Hepatocyte (in vitro differentiated cells): ENCODE measurements at regions not wholly inside any gene's neighbourhood (a gene's known extent, or its start where the extent isn't known, plus 50 kb on each side); places are given as distances from the start of the nearest gene placed in this dataset.
A peak's percentile ranks its signal among the peaks of the same experiment; 100 is the strongest.
"Not testable (repeated sequence)": the region's sequence is repeated elsewhere in the genome, so short reads cannot be mapped to it uniquely, and the experiment has no call there.

Experiments used
- DNase-seq: peaks from one replicate; pipeline ENCODE4 v3.0.0-alpha.2; 2016; ENCODE audit warnings: low spot score
- H2AFZ ChIP-seq: fragments of 200-600 bp; sonication (generic); 2 replicates; pipeline ENCODE4 v1.6.0; 2016; ENCODE audit warnings: antibody characterized with exemption, mild to moderate bottlenecking
- H3K27ac ChIP-seq: fragments of 200-600 bp; sonication (generic); 2 replicates; pipeline ENCODE4 v1.5.1; 2016; ENCODE audit warnings: mild to moderate bottlenecking
- H3K27me3 ChIP-seq: fragments of 200-600 bp; sonication (generic); 2 replicates; pipeline ENCODE4 v1.6.1; 2016
- H3K36me3 ChIP-seq: fragments of 200-600 bp; sonication (generic); replicated peaks from 2 replicates; pipeline ENCODE4 v1.5.1; 2016; ENCODE audit warnings: low read depth; ENCODE audit not compliant: insufficient read depth
- H3K4me1 ChIP-seq: fragments of 200-600 bp; sonication (generic); 2 replicates; pipeline ENCODE4 v1.5.1; 2016; ENCODE audit warnings: mild to moderate bottlenecking, moderate library complexity; ENCODE audit not compliant: insufficient read depth
- H3K4me2 ChIP-seq: fragments of 200-600 bp; sonication (generic); 2 replicates; pipeline ENCODE4 v1.6.0; 2016
- H3K4me3 ChIP-seq: fragments of 200-600 bp; sonication (generic); 2 replicates; pipeline ENCODE4 v1.5.1; 2016; ENCODE audit warnings: mild to moderate bottlenecking
- H3K79me2 ChIP-seq: fragments of 200-600 bp; sonication (generic); 2 replicates; pipeline ENCODE4 v1.6.0; 2017; ENCODE audit warnings: mild to moderate bottlenecking
- H3K9me2 ChIP-seq: fragments of 200-600 bp; sonication (generic); replicated peaks from 2 replicates; pipeline ENCODE4 v1.6.0; 2017; ENCODE audit warnings: mild to moderate bottlenecking; ENCODE audit not compliant: insufficient read depth
- H3K9me3 ChIP-seq: fragments of 200-600 bp; sonication (generic); 2 replicates; pipeline ENCODE4 v1.5.1; 2016; ENCODE audit warnings: low read depth, mild to moderate bottlenecking
- H4K20me1 ChIP-seq: fragments of 200-600 bp; sonication (generic); 2 replicates; pipeline ENCODE4 v1.6.0; 2016; ENCODE audit warnings: mild to moderate bottlenecking; ENCODE audit not compliant: insufficient read depth, poor library complexity, severe bottlenecking
- CTCF ChIP-seq: fragments of 200-600 bp; sonication (generic); IDR thresholded peaks from 2 replicates; pipeline ENCODE4 v1.5.1; 2016; ENCODE audit warnings: antibody characterized with exemption, mild to moderate bottlenecking; ENCODE audit not compliant: poor library complexity
- EZH2 ChIP-seq: fragments of 200-600 bp; sonication (generic); IDR thresholded peaks from 2 replicates; pipeline ENCODE4 v1.6.1; 2016; ENCODE audit warnings: antibody characterized with exemption, mild to moderate bottlenecking, borderline replicate concordance
- EZH2phosphoT487 ChIP-seq: fragments of 200-600 bp; sonication (generic); IDR thresholded peaks from one replicate; pipeline ENCODE4 v1.6.1; 2018; ENCODE audit warnings: antibody characterized with exemption, mild to moderate bottlenecking, low read depth, moderate library complexity; ENCODE audit not compliant: unreplicated experiment, severe bottlenecking
- WGBS: methylation state at CpG from one replicate; pipeline ENCODE4 v1.1.6; 2016; ENCODE audit warnings: low lambda C conversion rate; ENCODE audit errors: missing lambda C conversion rate; 5-methylcytosine and 5-hydroxymethylcytosine counted together

GRCh38 chrX:63270873-63271272 lies 80.3 kb downstream of the SPIN4 start:
- Histone ChIP-seq H3K27me3 (no peaks in the 10 kb centered on the region), H3K9me3 (no peaks in the 10 kb centered on the region), H3K27ac (no peak overlapping the region), H3K9me2 (no peaks in the 10 kb centered on the region), H3K4me3 (no peak overlapping the region), H4K20me1 (no peaks in the 10 kb centered on the region), H3K4me2 (no peak overlapping the region), H3K79me2 (no peaks in the 10 kb centered on the region), H2AFZ (no peak overlapping the region), H3K4me1 (no peaks in the 10 kb centered on the region), H3K36me3 (no peaks in the 10 kb centered on the region)
- no peak for DNase-seq
- WGBS, result 90% methylated on average over 8 of the region's 8 CpGs
- no peak for TF ChIP-seq EZH2
- TF ChIP-seq CTCF, result no peak
- no peak for TF ChIP-seq EZH2phosphoT487

- TF ChIP-seq EZH2phosphoT487 (no peak), CTCF (no peak), EZH2 (no peak)
- WGBS, result 60% methylated on average over 1 of the region's 1 CpG
- DNase-seq, result no peak
- H3K4me3 ChIP-seq, result no peak overlapping the region
- H4K20me1 ChIP-seq, result no peaks in the 10 kb centered on the region
- H3K4me1 ChIP-seq, result no peaks in the 10 kb centered on the region
- no peak overlapping the region for H3K4me2 ChIP-seq
- H3K27me3 ChIP-seq, result no peaks in the 10 kb centered on the region
- no peak overlapping the region for H3K27ac ChIP-seq
- H3K36me3 ChIP-seq, result no peaks in the 10 kb centered on the region
- no peaks in the 10 kb centered on the region for H3K9me3 ChIP-seq
- no peaks in the 10 kb centered on the region for H3K9me2 ChIP-seq
- H2AFZ ChIP-seq, result no peak overlapping the region
- H3K79me2 ChIP-seq, result no peaks in the 10 kb centered on the region
These were observed 93.0 kb downstream of the SPIN4 start for GRCh38 chrX:63258144-63258543.

GRCh38 chrX:63250253-63250868 lies 100.8 kb downstream of the SPIN4 start:
- no peak for TF ChIP-seq EZH2phosphoT487
- TF ChIP-seq CTCF, result peak; percentile 75
- peak; percentile 77 for DNase-seq
- Histone ChIP-seq H3K27ac (no peak overlapping the region), H3K9me3 (peaks cover 4% of the 10 kb centered on the region), H2AFZ (no peak overlapping the region), H3K4me2 (no peak overlapping the region), H3K4me3 (no peak overlapping the region), H3K27me3 (no peaks in the 10 kb centered on the region), H3K36me3 (no peaks in the 10 kb centered on the region), H3K9me2 (no peaks in the 10 kb centered on the region), H3K79me2 (no peaks in the 10 kb centered on the region), H4K20me1 (no peaks in the 10 kb centered on the region), H3K4me1 (no peaks in the 10 kb centered on the region)
- WGBS, result 41% methylated on average over 3 of the region's 3 CpGs

GRCh38 chrX:63242689-63243088 lies 108.4 kb downstream of the SPIN4 start:
- H3K9me3 ChIP-seq, H3K36me3 ChIP-seq: not testable (repeated sequence)

GRCh38 chrX:63235963-63236362 lies 115.2 kb downstream of the SPIN4 start:
- H3K9me2 ChIP-seq, H3K9me3 ChIP-seq, H3K4me1 ChIP-seq, H3K79me2 ChIP-seq, H3K36me3 ChIP-seq, H3K4me3 ChIP-seq, H3K27me3 ChIP-seq, H3K4me2 ChIP-seq, H2AFZ ChIP-seq, H4K20me1 ChIP-seq, H3K27ac ChIP-seq, DNase-seq: not testable (repeated sequence)
- WGBS, result no CpG with 5 or more reads among the region's 2 CpGs

More at GRCh38 chrX:63242689-63243088, 108.4 kb downstream of the SPIN4 start:
- H4K20me1 ChIP-seq, H3K4me1 ChIP-seq, H3K27me3 ChIP-seq, H3K4me3 ChIP-seq, DNase-seq, H3K27ac ChIP-seq, H3K9me2 ChIP-seq, H3K79me2 ChIP-seq, H2AFZ ChIP-seq, H3K4me2 ChIP-seq: not testable (repeated sequence)
- WGBS, result no CpG with 5 or more reads among the region's 2 CpGs

- WGBS, result no CpG with 5 or more reads among the region's 10 CpGs
- not testable (repeated sequence) for H3K9me2 ChIP-seq
These were observed 118.1 kb downstream of the SPIN4 start for GRCh38 chrX:63233013-63233412.

More at GRCh38 chrX:63233013-63233412, 118.1 kb downstream of the SPIN4 start:
- not testable (repeated sequence) for H2AFZ ChIP-seq, DNase-seq, H3K4me2 ChIP-seq, H3K27me3 ChIP-seq, H3K27ac ChIP-seq, H3K4me3 ChIP-seq, H3K9me3 ChIP-seq, H3K79me2 ChIP-seq, H3K4me1 ChIP-seq, H4K20me1 ChIP-seq, H3K36me3 ChIP-seq
